ENCODE measurements at regions not wholly inside any gene's neighbourhood (a gene's known extent, or its start where the extent isn't known, plus 50 kb on each side); places are given as distances from the start of the nearest gene placed in this dataset.
A peak's percentile ranks its signal among the peaks of the same experiment; 100 is the strongest.

DNA sequence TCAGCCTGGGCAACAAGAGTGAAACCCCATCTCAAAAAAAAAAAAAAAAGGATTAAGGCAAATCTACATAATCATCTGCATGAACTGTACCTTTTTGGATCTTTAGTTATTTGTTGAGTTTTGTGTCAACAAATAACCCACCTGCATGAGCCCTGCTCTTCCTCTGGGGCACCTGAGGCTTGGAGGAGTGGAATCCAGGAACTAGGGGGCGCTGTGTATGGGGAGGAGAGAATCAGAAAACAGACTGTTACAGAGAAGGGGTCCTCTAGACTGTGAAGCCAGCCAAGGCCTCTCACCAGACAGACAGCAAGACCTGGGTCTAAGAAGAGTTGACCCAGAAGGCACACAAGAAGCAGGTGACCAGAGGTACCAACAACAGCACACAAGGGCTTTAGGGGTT, 682.8 kb upstream of the NRP1 start:
- Histone ChIP-seq H3K9me3 (ENCODE audit: low read length) (no peaks in the 10 kb centered on the region), H3K9me2 (ENCODE audit: low read depth, low read length) (no peaks in the 10 kb centered on the region), H3K27me3 (ENCODE audit: insufficient read depth, low read length) (no peaks in the 10 kb centered on the region), H3K4me2 (ENCODE audit: low read length) (no peak overlapping the region), H3F3A (ENCODE audit: insufficient read depth, low read length) (no peaks in the 10 kb centered on the region), H3K4me1 (ENCODE audit: insufficient read depth, low read length, severe bottlenecking) (no peaks in the 10 kb centered on the region), H2AFZ (ENCODE audit: low read length) (no peak overlapping the region), H3K36me3 (ENCODE audit: insufficient read depth, low read length) (no peaks in the 10 kb centered on the region), H3K9ac (ENCODE audit: low read length) (no peak overlapping the region), H4K20me1 (ENCODE audit: insufficient read depth, low read length) (no peaks in the 10 kb centered on the region), H3K79me2 (ENCODE audit: insufficient read depth, low read length) (no peaks in the 10 kb centered on the region), H3K4me3 (ENCODE audit: low read depth, low read length, poor library complexity, severe bottlenecking) (no peak overlapping the region), H3K27ac (ENCODE audit: low read depth, low read length, poor library complexity, severe bottlenecking) (no peak overlapping the region)
- TF ChIP-seq EZH2 (IDR thresholded peaks at IDR 0.05; ENCODE audit: borderline replicate concordance, low read length): no peak
- TF ChIP-seq, protein P1, sequence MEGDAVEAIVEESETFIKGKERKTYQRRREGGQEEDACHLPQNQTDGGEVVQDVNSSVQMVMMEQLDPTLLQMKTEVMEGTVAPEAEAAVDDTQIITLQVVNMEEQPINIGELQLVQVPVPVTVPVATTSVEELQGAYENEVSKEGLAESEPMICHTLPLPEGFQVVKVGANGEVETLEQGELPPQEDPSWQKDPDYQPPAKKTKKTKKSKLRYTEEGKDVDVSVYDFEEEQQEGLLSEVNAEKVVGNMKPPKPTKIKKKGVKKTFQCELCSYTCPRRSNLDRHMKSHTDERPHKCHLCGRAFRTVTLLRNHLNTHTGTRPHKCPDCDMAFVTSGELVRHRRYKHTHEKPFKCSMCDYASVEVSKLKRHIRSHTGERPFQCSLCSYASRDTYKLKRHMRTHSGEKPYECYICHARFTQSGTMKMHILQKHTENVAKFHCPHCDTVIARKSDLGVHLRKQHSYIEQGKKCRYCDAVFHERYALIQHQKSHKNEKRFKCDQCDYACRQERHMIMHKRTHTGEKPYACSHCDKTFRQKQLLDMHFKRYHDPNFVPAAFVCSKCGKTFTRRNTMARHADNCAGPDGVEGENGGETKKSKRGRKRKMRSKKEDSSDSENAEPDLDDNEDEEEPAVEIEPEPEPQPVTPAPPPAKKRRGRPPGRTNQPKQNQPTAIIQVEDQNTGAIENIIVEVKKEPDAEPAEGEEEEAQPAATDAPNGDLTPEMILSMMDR (IDR thresholded peaks at IDR 0.05; ENCODE audit: low read length): peak; percentile 30; the same call in 1 of the 2 replicates

DNA sequence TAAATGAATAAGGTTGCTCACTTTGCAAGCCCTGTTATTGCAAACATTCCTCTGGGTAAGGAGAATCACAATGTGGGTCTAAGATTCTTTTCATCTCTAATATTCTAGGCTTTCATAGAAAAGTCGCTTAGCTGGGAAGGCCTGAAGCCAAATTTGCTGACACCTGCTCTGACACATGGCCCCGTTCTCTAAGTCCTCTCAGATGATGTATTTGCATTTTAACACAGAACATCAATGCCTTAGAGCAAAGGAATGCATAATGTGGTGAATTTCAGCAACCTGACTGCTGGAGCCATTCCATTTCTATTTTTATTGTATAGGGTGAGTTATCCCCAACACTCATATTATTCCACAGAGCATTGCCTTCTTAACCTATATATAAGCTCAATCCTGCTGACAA, 682.1 kb upstream of the NRP1 start:
- no peak overlapping the region for H3K27ac ChIP-seq (ENCODE audit: low read depth, low read length, poor library complexity, severe bottlenecking)
- H3K9me3 ChIP-seq (ENCODE audit: low read length): no peaks in the 10 kb centered on the region
- no peaks in the 10 kb centered on the region for H3K4me1 ChIP-seq (ENCODE audit: insufficient read depth, low read length, severe bottlenecking)
- H4K20me1 ChIP-seq (ENCODE audit: insufficient read depth, low read length): no peaks in the 10 kb centered on the region
- no peaks in the 10 kb centered on the region for H3K36me3 ChIP-seq (ENCODE audit: insufficient read depth, low read length)
- H3K4me2 ChIP-seq (ENCODE audit: low read length): no peak overlapping the region
- no peaks in the 10 kb centered on the region for H3K9me2 ChIP-seq (ENCODE audit: low read depth, low read length)
- no peaks in the 10 kb centered on the region for H3F3A ChIP-seq (ENCODE audit: insufficient read depth, low read length)
- no peak overlapping the region for H2AFZ ChIP-seq (ENCODE audit: low read length)
- TF ChIP-seq, protein P1 (IDR thresholded peaks at IDR 0.05; ENCODE audit: low read length): no peak
- TF ChIP-seq EZH2 (IDR thresholded peaks at IDR 0.05; ENCODE audit: borderline replicate concordance, low read length): no peak
- no peaks in the 10 kb centered on the region for H3K27me3 ChIP-seq (ENCODE audit: insufficient read depth, low read length)
- H3K4me3 ChIP-seq (ENCODE audit: low read depth, low read length, poor library complexity, severe bottlenecking): no peak overlapping the region
- no peaks in the 10 kb centered on the region for H3K79me2 ChIP-seq (ENCODE audit: insufficient read depth, low read length)
- no peak overlapping the region for H3K9ac ChIP-seq (ENCODE audit: low read length)

DNA sequence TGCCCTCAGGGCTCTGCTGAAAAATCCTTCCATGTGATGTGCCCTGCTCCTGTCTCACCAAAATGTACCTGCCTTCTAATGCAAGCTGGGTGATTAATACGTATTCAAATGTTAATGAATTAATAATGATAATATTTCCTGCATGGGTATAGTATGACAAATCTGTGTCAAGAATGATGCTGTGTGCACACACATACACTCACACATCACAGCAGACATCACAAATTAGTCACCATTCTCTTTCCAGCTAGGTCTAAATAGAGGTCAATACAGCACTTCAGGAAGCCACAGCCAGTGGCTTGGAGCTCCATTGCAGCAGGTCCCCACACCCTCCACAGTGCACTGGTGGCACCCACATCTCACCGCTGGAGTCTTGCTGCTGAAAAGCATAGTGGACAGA, 681.2 kb upstream of the NRP1 start:
- Histone ChIP-seq H3K27ac (ENCODE audit: low read depth, low read length, poor library complexity, severe bottlenecking) (no peak overlapping the region), H3K4me1 (ENCODE audit: insufficient read depth, low read length, severe bottlenecking) (no peaks in the 10 kb centered on the region), H3K4me2 (ENCODE audit: low read length) (no peak overlapping the region), H3K9me3 (ENCODE audit: low read length) (no peaks in the 10 kb centered on the region), H3K4me3 (ENCODE audit: low read depth, low read length, poor library complexity, severe bottlenecking) (no peak overlapping the region), H3K36me3 (ENCODE audit: insufficient read depth, low read length) (no peaks in the 10 kb centered on the region), H3K9ac (ENCODE audit: low read length) (no peak overlapping the region), H4K20me1 (ENCODE audit: insufficient read depth, low read length) (no peaks in the 10 kb centered on the region), H3K9me2 (ENCODE audit: low read depth, low read length) (no peaks in the 10 kb centered on the region), H3K79me2 (ENCODE audit: insufficient read depth, low read length) (no peaks in the 10 kb centered on the region), H3K27me3 (ENCODE audit: insufficient read depth, low read length) (no peaks in the 10 kb centered on the region), H3F3A (ENCODE audit: insufficient read depth, low read length) (no peaks in the 10 kb centered on the region), H2AFZ (ENCODE audit: low read length) (no peak overlapping the region)
- no peak for TF ChIP-seq EZH2 (IDR thresholded peaks at IDR 0.05; ENCODE audit: borderline replicate concordance, low read length)
- TF ChIP-seq, protein P1 (IDR thresholded peaks at IDR 0.05; ENCODE audit: low read length): no peak

All from OCI-LY1 (cell line).